Ovary (tissue), 3 donors: ENCODE measurements at regions not wholly inside any gene's neighbourhood (a gene's known extent, or its start where the extent isn't known, plus 50 kb on each side); places are given as distances from the start of the nearest gene placed in this dataset.

Experiments used
- CTCF ChIP-seq, 3 donors: fragments of 450-650 bp in 2 of 3; fragments of 200-600 bp in 1 of 3; IDR thresholded peaks; one replicate each; pipeline versions ENCODE4 v1.5.1 to v1.8.0; 2016 to 2022; ENCODE audit warnings: antibody characterized with exemption in 3 of 3, mild to moderate bottlenecking in 1 of 3
- POLR2A ChIP-seq: fragments of 450-650 bp; IDR thresholded peaks from one replicate; pipeline ENCODE4 v1.6.1; 2017; ENCODE audit warnings: antibody characterized with exemption, mild to moderate bottlenecking, moderate library complexity
- donor health status: DM: no; HTN: no; CAD: no.

GRCh38 chr6:98146656-98147055 is 687.7 kb upstream of the POU3F2 start:
- TF ChIP-seq CTCF (IDR thresholded peaks at IDR 0.05), result no peak
- TF ChIP-seq POLR2A, result no peak
